HG03095 (cell line): ENCODE measurements at regions not wholly inside any gene's neighbourhood (a gene's known extent, or its start where the extent isn't known, plus 50 kb on each side); places are given as distances from the start of the nearest gene placed in this dataset.
"Not testable (repeated sequence)": the region's sequence is repeated elsewhere in the genome, so short reads cannot be mapped to it uniquely, and the experiment has no call there.

ENCODE experiments used
- ATAC-seq: cut with Tn5 transposase; IDR thresholded peaks from one replicate; pipeline ENCODE4 v1.9.1; 2021; ENCODE audit warnings: moderate library complexity; ENCODE audit not compliant: unreplicated experiment

GRCh38 chr16:73427164-73427563 lies 379.2 kb upstream of the ZFHX3 start:
- ATAC-seq: no peak

DNA sequence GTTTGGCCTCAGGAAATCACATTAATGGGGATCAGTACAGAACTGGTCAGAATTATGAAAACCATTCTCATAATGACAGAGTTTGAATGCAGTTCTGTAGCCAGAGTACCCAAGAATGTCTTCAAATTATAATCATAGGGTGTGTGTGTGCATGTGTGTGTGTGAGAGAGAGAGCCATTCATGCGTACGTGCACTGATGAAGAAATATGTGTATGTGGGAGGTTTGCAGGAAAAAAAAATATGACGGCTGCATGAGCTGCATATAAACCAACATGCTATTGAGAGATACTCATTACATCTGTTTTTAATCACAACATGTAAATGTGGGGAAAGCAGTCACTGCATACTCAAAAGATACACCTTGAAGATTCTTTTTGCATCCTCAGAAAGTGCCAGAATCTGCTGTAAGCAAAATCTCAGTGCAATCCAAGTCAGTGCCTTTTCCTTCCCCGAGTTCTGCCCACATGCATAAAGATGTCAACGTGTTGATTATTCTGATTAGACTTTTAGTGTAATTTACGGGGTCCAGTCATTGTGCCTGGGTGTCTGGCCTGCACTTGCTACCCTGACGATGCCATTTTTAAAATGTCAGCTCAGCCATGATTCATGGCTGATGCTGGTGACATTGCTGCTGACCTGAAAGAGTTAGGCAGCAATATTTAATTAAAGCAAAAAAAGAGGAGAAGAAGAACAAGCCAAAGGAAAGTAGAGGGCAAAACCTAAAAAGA lies 378.7 kb upstream of the ZFHX3 start:
- no peak for ATAC-seq

DNA sequence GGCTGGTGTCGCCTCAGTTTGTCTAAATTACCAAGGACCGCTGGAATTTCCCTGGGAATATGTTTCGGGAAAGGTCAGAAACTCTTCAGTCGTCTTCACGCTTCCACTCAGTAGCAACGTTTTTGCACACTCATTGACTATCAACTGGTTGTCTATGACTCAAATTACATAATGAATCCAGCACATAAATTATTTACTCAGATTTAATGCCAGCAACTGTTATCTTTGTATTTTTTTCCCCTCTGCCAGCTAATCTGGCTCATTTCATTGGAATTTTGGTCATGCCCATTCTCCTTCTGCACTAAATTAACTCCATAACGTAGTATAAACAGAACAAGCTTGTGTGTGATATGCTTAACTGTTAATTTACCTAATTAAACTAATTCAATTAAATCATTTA lies 372.7 kb upstream of the ZFHX3 start:
- no peak for ATAC-seq

GRCh38 chr16:73420244-73420643 lies 372.3 kb upstream of the ZFHX3 start:
- no peak for ATAC-seq

- no peak for ATAC-seq
These were observed 370.8 kb upstream of the ZFHX3 start for GRCh38 chr16:73418691-73419090.

DNA sequence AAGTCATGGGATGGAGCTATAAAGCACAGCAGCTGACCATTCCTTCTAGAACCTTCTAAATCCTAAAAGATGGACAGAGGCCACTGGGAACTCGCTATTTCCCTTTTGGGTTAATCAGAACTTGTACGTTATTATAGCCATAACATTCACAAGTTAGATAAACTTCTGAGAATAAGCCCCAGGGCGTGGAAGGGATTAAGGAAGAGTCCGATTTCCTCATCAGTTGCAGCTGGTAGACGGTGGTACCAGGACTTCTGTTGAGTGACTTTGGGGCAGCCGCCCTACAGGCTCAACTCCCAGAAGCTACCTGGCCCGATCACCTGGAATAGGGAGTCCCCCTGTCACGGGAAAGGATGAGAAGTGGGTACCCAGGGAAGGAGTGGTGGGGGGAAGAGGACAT lies 370.1 kb upstream of the ZFHX3 start:
- no peak for ATAC-seq

- no peak for ATAC-seq
These were observed 367.4 kb upstream of the ZFHX3 start for GRCh38 chr16:73415286-73415685.

- ATAC-seq: no peak
These were observed 366.7 kb upstream of the ZFHX3 start for GRCh38 chr16:73414638-73415037.

GRCh38 chr16:73413830-73414190 lies 365.9 kb upstream of the ZFHX3 start:
- no peak for ATAC-seq

GRCh38 chr16:73413091-73413829 lies 365.3 kb upstream of the ZFHX3 start:
- ATAC-seq: no peak

DNA sequence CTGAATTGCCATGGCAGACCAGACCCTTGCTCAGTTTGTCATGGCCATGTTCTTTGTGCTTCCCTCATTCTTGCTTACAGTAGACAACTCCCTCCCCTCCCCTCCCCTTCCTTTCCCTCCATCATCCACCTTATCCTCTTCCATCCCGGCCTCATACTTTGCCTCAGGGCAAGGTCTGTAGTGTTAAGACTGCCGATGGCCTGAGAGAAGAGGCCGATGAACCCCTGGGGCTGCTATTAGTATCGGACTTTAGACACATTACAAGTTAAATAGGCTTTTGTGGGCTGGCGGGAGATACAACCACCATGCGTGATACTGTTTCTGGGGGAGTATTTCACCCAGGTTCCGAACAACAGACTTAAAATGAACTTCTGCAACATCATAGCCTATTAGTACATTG lies 364.5 kb upstream of the ZFHX3 start:
- ATAC-seq: no peak

DNA sequence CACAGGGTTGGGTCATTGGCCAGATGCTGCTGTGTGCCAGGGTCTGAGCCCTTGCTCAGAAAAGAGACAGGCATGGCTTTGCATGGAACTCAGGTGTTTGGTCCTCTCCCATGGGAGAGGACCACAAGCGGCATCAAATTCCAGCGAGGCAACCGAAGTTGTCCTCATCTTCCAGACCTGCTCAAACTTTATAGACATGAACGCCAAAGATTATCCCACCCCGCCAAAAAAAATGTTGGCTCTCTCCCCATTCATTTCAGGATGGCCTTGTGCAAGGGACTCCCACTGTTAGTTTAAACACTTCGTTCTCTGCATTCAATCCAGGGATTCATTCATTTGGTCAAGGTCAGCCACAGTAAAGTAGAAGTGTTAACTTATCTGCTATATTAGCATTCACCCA lies 360.8 kb upstream of the ZFHX3 start:
- ATAC-seq: no peak

DNA sequence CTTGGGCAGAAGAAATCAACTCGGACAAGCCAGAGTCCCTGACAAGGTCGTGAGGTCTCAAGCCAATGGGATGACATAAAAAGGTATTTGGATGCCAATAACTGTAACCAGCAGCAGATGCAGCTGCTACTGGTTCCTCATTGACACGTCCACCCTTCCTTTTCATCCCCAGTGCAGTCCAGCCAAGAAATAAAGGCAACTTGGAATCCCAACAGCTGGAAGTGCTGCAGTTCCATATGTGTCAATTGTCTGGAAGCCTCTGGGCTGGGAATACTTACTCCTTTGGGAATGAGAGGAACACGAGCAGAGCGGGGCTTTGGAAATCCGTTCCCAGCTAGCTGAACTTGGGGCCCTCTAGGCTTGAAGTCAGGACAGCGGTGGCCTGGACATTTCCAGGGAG lies 360.4 kb upstream of the ZFHX3 start:
- ATAC-seq: no peak

DNA sequence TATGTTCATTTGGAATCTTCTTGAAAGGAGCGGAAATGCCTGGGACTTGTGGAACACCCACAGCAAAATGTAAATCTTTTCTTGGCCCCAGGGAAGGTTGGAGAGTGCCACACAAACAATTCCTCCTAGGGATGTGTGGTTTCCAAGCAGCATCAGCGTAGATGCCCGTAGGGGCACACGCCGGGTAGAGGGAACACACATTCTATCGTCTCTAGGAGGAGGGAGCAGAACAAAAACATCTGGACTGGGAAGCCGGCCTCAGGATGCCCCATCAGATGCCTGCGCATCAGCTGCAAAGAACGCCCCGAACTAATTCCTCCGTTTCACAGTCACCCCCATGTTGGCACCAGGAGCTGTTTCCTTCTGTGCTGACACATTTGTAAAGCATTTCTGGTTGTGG lies 357.9 kb upstream of the ZFHX3 start:
- no peak for ATAC-seq

- no peak for ATAC-seq
These were observed 356.1 kb upstream of the ZFHX3 start for GRCh38 chr16:73404001-73404400.

- no peak for ATAC-seq
These were observed 355.4 kb upstream of the ZFHX3 start for GRCh38 chr16:73403291-73403690.

- ATAC-seq: no peak
These were observed 353.0 kb upstream of the ZFHX3 start for GRCh38 chr16:73400951-73401350.

DNA sequence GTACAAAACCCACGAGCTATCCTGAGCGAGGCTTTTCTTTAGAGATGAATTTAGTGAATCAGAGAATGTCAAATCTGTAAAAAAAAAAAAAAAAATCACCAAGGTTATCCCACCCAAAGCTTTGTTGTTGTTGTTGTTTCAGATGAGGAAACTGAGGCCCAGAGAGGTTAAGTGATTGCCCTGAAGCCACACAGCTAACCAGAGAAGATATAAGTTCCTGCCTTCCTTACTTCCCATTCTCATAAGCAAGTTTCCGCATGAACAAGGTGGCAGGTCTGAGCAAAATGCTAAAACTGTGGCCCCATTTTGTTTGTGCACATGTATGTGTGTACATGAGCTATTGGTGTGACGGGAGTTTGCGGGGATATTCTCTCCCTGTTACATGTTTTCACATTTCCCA lies 352.1 kb upstream of the ZFHX3 start:
- no peak for ATAC-seq

- ATAC-seq: no peak
These were observed 351.6 kb upstream of the ZFHX3 start for GRCh38 chr16:73399486-73399885.

GRCh38 chr16:73398604-73399003 lies 350.7 kb upstream of the ZFHX3 start:
- ATAC-seq: not testable (repeated sequence)

DNA sequence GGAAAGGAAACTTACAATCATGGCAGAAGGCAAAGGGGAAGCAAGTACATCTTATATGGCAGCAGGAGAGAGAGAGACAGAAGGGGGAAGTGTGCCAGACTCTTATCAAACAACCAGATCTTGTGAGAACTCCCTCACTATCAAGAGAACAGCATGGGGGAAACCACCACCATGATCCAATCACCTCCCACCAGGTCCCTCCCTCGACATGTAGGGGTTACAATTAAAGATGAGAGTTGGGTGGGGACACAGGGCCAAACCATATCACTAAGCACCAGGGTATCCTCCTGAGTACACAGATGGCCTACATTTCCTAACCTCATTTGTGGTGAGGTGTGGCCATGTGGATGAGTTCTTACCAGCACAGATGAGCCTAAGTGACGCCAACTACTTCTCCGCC lies 348.6 kb upstream of the ZFHX3 start:
- ATAC-seq: no peak

- ATAC-seq: no peak
These were observed 343.0 kb upstream of the ZFHX3 start for GRCh38 chr16:73390936-73391335.

DNA sequence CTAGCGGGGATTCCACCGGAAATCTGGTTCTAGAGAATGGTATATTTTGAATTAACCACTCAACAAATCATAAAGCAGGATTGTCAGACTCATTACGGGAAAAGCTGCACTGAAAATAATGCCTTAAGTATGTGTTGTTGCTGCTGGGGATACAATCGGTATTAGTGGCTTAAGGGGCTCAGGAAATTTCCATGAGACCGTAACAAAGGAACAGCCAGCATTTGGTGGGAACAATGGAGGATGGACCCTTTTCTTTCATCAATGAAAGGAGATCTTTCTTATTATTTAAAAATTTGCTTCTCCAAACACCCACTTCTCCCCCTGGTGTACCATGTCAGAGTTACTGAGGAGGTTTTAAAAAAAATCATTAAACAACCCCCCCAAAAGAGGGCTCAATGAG lies 342.6 kb upstream of the ZFHX3 start:
- no peak for ATAC-seq
